HEK293T (cell line): ENCODE measurements at regions not wholly inside any gene's neighbourhood (a gene's known extent, or its start where the extent isn't known, plus 50 kb on each side); places are given as distances from the start of the nearest gene placed in this dataset.

Experiments used
- CTCF ChIA-PET: fragments of 350-600 bp; formaldehyde crosslinking; extraction: SDS; loops from one replicate; lab custom pipeline; 2021; ENCODE audit warnings: antibody characterized with exemption, inconsistent platforms; lab: Yijun Ruan, JAX
- POLR2A ChIA-PET: fragments of 350-600 bp; formaldehyde crosslinking; extraction: SDS; loops from one replicate; lab custom pipeline; 2020; ENCODE audit warnings: antibody characterized with exemption, inconsistent platforms; lab: Yijun Ruan, JAX
- DNase-seq: peaks from one replicate; pipeline ENCODE4 v3.0.0; 2012; ENCODE audit warnings: mixed read lengths; ENCODE audit errors: extremely low spot score
- ARNT ChIP-seq: fragments of 450-650 bp; IDR thresholded peaks from 2 replicates; pipeline ENCODE4 v1.6.1; 2017; ENCODE audit warnings: mild to moderate bottlenecking
- BHLHE40 ChIP-seq: fragments of 450-650 bp; IDR thresholded peaks from 2 replicates; pipeline ENCODE4 v1.6.1; 2016; ENCODE audit warnings: mild to moderate bottlenecking, moderate library complexity, borderline replicate concordance
- CTBP1 ChIP-seq: fragments of 450-650 bp; IDR thresholded peaks from 2 replicates; pipeline ENCODE4 v1.6.1; 2016; ENCODE audit warnings: borderline replicate concordance
- ELF4 ChIP-seq: fragments of 450-650 bp; IDR thresholded peaks from 2 replicates; pipeline ENCODE4 v1.6.1; 2017; ENCODE audit warnings: antibody characterized with exemption
- FOXA1 ChIP-seq: fragments of 450-650 bp; IDR thresholded peaks from 2 replicates; pipeline ENCODE4 v1.6.1; 2016; ENCODE audit warnings: mild to moderate bottlenecking
- FOXK2 ChIP-seq: fragments of 450-650 bp; IDR thresholded peaks from 2 replicates; pipeline ENCODE4 v1.6.1; 2016; ENCODE audit warnings: mild to moderate bottlenecking
- FOXM1 ChIP-seq: fragments of 450-650 bp; IDR thresholded peaks from 2 replicates; pipeline ENCODE4 v1.6.1; 2017; ENCODE audit warnings: mild to moderate bottlenecking, borderline replicate concordance
- HDGF ChIP-seq: fragments of 450-650 bp; IDR thresholded peaks from 2 replicates; pipeline ENCODE4 v1.6.1; 2017; ENCODE audit warnings: antibody characterized with exemption, borderline replicate concordance
- L3MBTL2 ChIP-seq: fragments of 450-650 bp; conservative IDR thresholded peaks from 2 replicates; pipeline ENCODE4 v1.6.1; 2016; ENCODE audit warnings: mild to moderate bottlenecking
- LEF1 ChIP-seq: fragments of 450-650 bp; IDR thresholded peaks from 2 replicates; pipeline ENCODE4 v1.6.1; 2017; ENCODE audit warnings: mild to moderate bottlenecking, borderline replicate concordance
- NFRKB ChIP-seq: fragments of 450-650 bp; IDR thresholded peaks from 2 replicates; pipeline ENCODE4 v1.6.1; 2016; ENCODE audit warnings: mild to moderate bottlenecking, moderate library complexity
- PKNOX1 ChIP-seq: fragments of 450-650 bp; IDR thresholded peaks from 2 replicates; pipeline ENCODE4 v1.6.1; 2016
- SP1 ChIP-seq: fragments of 450-650 bp; IDR thresholded peaks from 2 replicates; pipeline ENCODE4 v1.6.1; 2017
- SUZ12 ChIP-seq: fragments of 450-650 bp; IDR thresholded peaks from 2 replicates; pipeline ENCODE4 v1.6.1; 2016; ENCODE audit warnings: mild to moderate bottlenecking
- TARDBP ChIP-seq: fragments of 450-650 bp; IDR thresholded peaks from 2 replicates; pipeline ENCODE4 v1.6.1; 2016
- ZNF384 ChIP-seq: fragments of 450-650 bp; IDR thresholded peaks from 2 replicates; pipeline ENCODE4 v1.6.1; 2016

GRCh38 chr14:101169267-101169666 is 265.7 kb upstream of the RTL1 start:
- ChIA-PET CTCF (no interaction called here), POLR2A (no interaction called here)
- TF ChIP-seq L3MBTL2 = no peak
- TF ChIP-seq FOXA1 = no peak
- TF ChIP-seq ELF4 = no peak
- no peak for TF ChIP-seq SP1
- no peak for TF ChIP-seq TARDBP
- TF ChIP-seq FOXK2 = no peak
- TF ChIP-seq ZNF384 = no peak
- TF ChIP-seq LEF1 = no peak
- no peak for TF ChIP-seq PKNOX1
- no peak for TF ChIP-seq NFRKB
- no peak for TF ChIP-seq BHLHE40
- no peak for TF ChIP-seq HDGF
- TF ChIP-seq SUZ12 = no peak
- TF ChIP-seq ARNT = no peak
- no peak for TF ChIP-seq CTBP1
- TF ChIP-seq FOXM1 = no peak
- no peak for DNase-seq

- no peak for TF ChIP-seq PKNOX1
- TF ChIP-seq FOXK2 = no peak
- no peak for TF ChIP-seq FOXA1
- TF ChIP-seq L3MBTL2 = no peak
- ChIA-PET CTCF (no interaction called here), POLR2A (no interaction called here)
- DNase-seq = no peak
Measured at GRCh38 chr14:101171650-101172049, 268.1 kb upstream of the RTL1 start.

- DNase-seq = no peak
- ChIA-PET CTCF (no interaction called here), POLR2A (no interaction called here)
- TF ChIP-seq SUZ12 = no peak
- no peak for TF ChIP-seq SP1
- no peak for TF ChIP-seq L3MBTL2
- TF ChIP-seq FOXM1 = no peak
- no peak for TF ChIP-seq HDGF
- no peak for TF ChIP-seq FOXK2
- no peak for TF ChIP-seq BHLHE40
- TF ChIP-seq CTBP1 = no peak
- no peak for TF ChIP-seq ELF4
- TF ChIP-seq TARDBP = no peak
- no peak for TF ChIP-seq FOXA1
- TF ChIP-seq ZNF384 = no peak
- no peak for TF ChIP-seq ARNT
- no peak for TF ChIP-seq LEF1
Measured at GRCh38 chr14:101173698-101174521, 270.4 kb upstream of the RTL1 start.

GRCh38 chr14:101174522-101174838 is 271.0 kb upstream of the RTL1 start:
- DNase-seq = no peak
- TF ChIP-seq NFRKB (no peak), ELF4 (no peak), CTBP1 (no peak), FOXK2 (no peak), PKNOX1 (no peak), TARDBP (no peak), SUZ12 (no peak), SP1 (no peak), HDGF (no peak), ARNT (no peak), FOXM1 (no peak), L3MBTL2 (no peak), LEF1 (no peak), FOXA1 (no peak)
- CTCF ChIA-PET = no interaction called here
- POLR2A ChIA-PET = no interaction called here

- CTCF ChIA-PET = no interaction called here
- POLR2A ChIA-PET = no interaction called here
- DNase-seq = no peak
- TF ChIP-seq ARNT (no peak), NFRKB (no peak), SUZ12 (no peak), FOXK2 (no peak), ZNF384 (no peak), L3MBTL2 (no peak), TARDBP (no peak), ELF4 (no peak), SP1 (no peak), FOXA1 (no peak), CTBP1 (no peak), FOXM1 (no peak), LEF1 (no peak), PKNOX1 (no peak), HDGF (no peak), BHLHE40 (no peak)
Measured at GRCh38 chr14:101174980-101175606, 271.6 kb upstream of the RTL1 start.
